Tibial artery (tissue), 4 donors: ENCODE measurements at regions not wholly inside any gene's neighbourhood (a gene's known extent, or its start where the extent isn't known, plus 50 kb on each side); places are given as distances from the start of the nearest gene placed in this dataset.

ENCODE experiments used
- DNase-seq, 2 donors: peaks; one replicate each; pipeline ENCODE4 v3.0.0-alpha.2; 2019
- H3K27ac ChIP-seq, 2 donors: fragments of 200-600 bp; sonication (generic) in 1 of 2; 1 replicate in 1 of 2; 2 replicates in 1 of 2; pipeline ENCODE4 v1.5.1; 2018 to 2019; ENCODE audit warnings: mild to moderate bottlenecking in 1 of 2
- H3K27me3 ChIP-seq, 2 donors: fragments of 200-600 bp; sonication (generic) in 1 of 2; one replicate each; pipeline versions ENCODE4 v1.5.1 to v1.6.0; 2016 to 2019
- H3K36me3 ChIP-seq, 3 donors: fragments of 200-600 bp; sonication (generic) in 2 of 3; one replicate each; pipeline ENCODE4 v1.5.1; 2016 to 2019; ENCODE audit warnings: mild to moderate bottlenecking in 2 of 3
- H3K4me1 ChIP-seq, 4 donors: fragments of 200-600 bp; sonication (generic) in 2 of 4; 1 replicate in 3 of 4; 2 replicates in 1 of 4; pipeline ENCODE4 v1.5.1; 2016 to 2019
- H3K4me3 ChIP-seq, 2 donors: fragments of 200-600 bp; sonication (generic) in 1 of 2; 1 replicate in 1 of 2; 2 replicates in 1 of 2; pipeline ENCODE4 v1.5.1; 2018 to 2019; ENCODE audit warnings: mild to moderate bottlenecking in 2 of 2
- H3K9me3 ChIP-seq, 3 donors: fragments of 200-600 bp; sonication (generic) in 1 of 3; one replicate each; pipeline ENCODE4 v1.5.1; 2016 to 2019
- CTCF ChIP-seq, 2 experiments: fragments of 200-600 bp in 1 of 2; fragments of 450-650 bp in 1 of 2; IDR thresholded peaks; one replicate each; pipeline ENCODE4 v1.5.1; 2017 to 2019; ENCODE audit warnings: antibody characterized with exemption in 2 of 2, mild to moderate bottlenecking in 1 of 2, moderate library complexity in 1 of 2
- intact Hi-C: fragments of 100-400 bp; cut with DNase I; formaldehyde crosslinking; loops from one replicate; pipeline ENCODE4 v1.15.0; 2023; ENCODE audit warnings: low total_unique reads

GRCh38 chr11:111001986-111002611 lies 243.4 kb upstream of the POU2AF2 start:
- TF ChIP-seq CTCF (IDR thresholded peaks at IDR 0.05) = no peak
- H3K27me3 ChIP-seq = no peaks in the 10 kb centered on the region
- H3K4me3 ChIP-seq = no peak overlapping the region
- peaks cover 0 to 17% (median 0%) of the 10 kb centered on the region in 4 donors for H3K4me1 ChIP-seq
- DNase-seq = peak in 1 of 2 donors; percentile 26
- no peaks in the 10 kb centered on the region for H3K9me3 ChIP-seq
- H3K36me3 ChIP-seq = no peaks in the 10 kb centered on the region
- intact Hi-C loops = no loop called here
- H3K27ac ChIP-seq = peak overlapping the region in 1 of 2 donors; percentile 30

GRCh38 chr11:111001081-111001430 lies 244.5 kb upstream of the POU2AF2 start:
- Histone ChIP-seq H3K4me3 (no peak overlapping the region), H3K36me3 (no peaks in the 10 kb centered on the region), H3K27me3 (no peaks in the 10 kb centered on the region), H3K27ac (no peak overlapping the region), H3K4me1 (peaks cover 0 to 17% (median 0%) of the 10 kb centered on the region in 4 donors), H3K9me3 (no peaks in the 10 kb centered on the region)
- TF ChIP-seq CTCF (IDR thresholded peaks at IDR 0.05) = no peak
- intact Hi-C loops = no loop called here
- no peak for DNase-seq

- no peak overlapping the region for H3K27ac ChIP-seq
- H3K9me3 ChIP-seq = no peaks in the 10 kb centered on the region
- H3K27me3 ChIP-seq = no peaks in the 10 kb centered on the region
- intact Hi-C loops = no loop called here
- H3K36me3 ChIP-seq = no peaks in the 10 kb centered on the region
- H3K4me3 ChIP-seq = no peak overlapping the region
- peaks cover 0 to 17% (median 0%) of the 10 kb centered on the region in 4 donors for H3K4me1 ChIP-seq
- TF ChIP-seq CTCF (IDR thresholded peaks at IDR 0.05) = no peak
- DNase-seq = no peak
Observed at GRCh38 chr11:111000400-111001080, 245.0 kb upstream of the POU2AF2 start.

- H3K27ac ChIP-seq = no peak overlapping the region
- no peak overlapping the region for H3K4me3 ChIP-seq
- H3K9me3 ChIP-seq = no peaks in the 10 kb centered on the region
- no peak for TF ChIP-seq CTCF (IDR thresholded peaks at IDR 0.05)
- DNase-seq = no peak
- no peaks in the 10 kb centered on the region for H3K27me3 ChIP-seq
- H3K36me3 ChIP-seq = no peaks in the 10 kb centered on the region
- intact Hi-C loops = no loop called here
- H3K4me1 ChIP-seq = no peaks in the 10 kb centered on the region
Observed at GRCh38 chr11:110992481-110992880, 253.0 kb upstream of the POU2AF2 start.

- H3K4me1 ChIP-seq = no peaks in the 10 kb centered on the region
- no peak for TF ChIP-seq CTCF (IDR thresholded peaks at IDR 0.05)
- H3K9me3 ChIP-seq = no peaks in the 10 kb centered on the region
- intact Hi-C loops = no loop called here
- DNase-seq = peak in 1 of 2 donors; percentile 24
- no peak overlapping the region for H3K27ac ChIP-seq
- no peak overlapping the region for H3K4me3 ChIP-seq
- no peaks in the 10 kb centered on the region for H3K27me3 ChIP-seq
- H3K36me3 ChIP-seq = no peaks in the 10 kb centered on the region
Observed at GRCh38 chr11:110991661-110992355, 253.7 kb upstream of the POU2AF2 start.
